COLO668 (cell line): ENCODE measurements at regions not wholly inside any gene's neighbourhood (a gene's known extent, or its start where the extent isn't known, plus 50 kb on each side); places are given as distances from the start of the nearest gene placed in this dataset.
"Not testable (repeated sequence)": the region's sequence is repeated elsewhere in the genome, so short reads cannot be mapped to it uniquely, and the experiment has no call there.

Experiments used
- DNase-seq: peaks from one replicate; lab custom pipeline; 2025; ENCODE audit not compliant: unreplicated experiment; lab: John Stamatoyannopoulos, UW

GRCh38 chr4:126614356-126614855, 1018.4 kb upstream of the INTU start:
- DNase-seq, result no peak

GRCh38 chr4:126616795-126617194, 1016.0 kb upstream of the INTU start:
- DNase-seq, result no peak

- DNase-seq, result no peak
Observed at GRCh38 chr4:126627255-126627654, 1005.5 kb upstream of the INTU start.

- no peak for DNase-seq
Observed at GRCh38 chr4:126628933-126629332, 1003.8 kb upstream of the INTU start.

- no peak for DNase-seq
Observed at GRCh38 chr4:126630230-126630629, 1002.5 kb upstream of the INTU start.

- no peak for DNase-seq
Observed at GRCh38 chr4:126633306-126633705, 999.5 kb upstream of the INTU start.

- no peak for DNase-seq
Observed at GRCh38 chr4:126637706-126638105, 995.1 kb upstream of the INTU start.

GRCh38 chr4:126647320-126647719, 985.4 kb upstream of the INTU start:
- no peak for DNase-seq

GRCh38 chr4:126647756-126648397, 984.9 kb upstream of the INTU start:
- no peak for DNase-seq

GRCh38 chr4:126658411-126658810, 974.3 kb upstream of the INTU start:
- DNase-seq, result no peak

GRCh38 chr4:126661194-126661593, 971.6 kb upstream of the INTU start:
- no peak for DNase-seq

GRCh38 chr4:126664839-126665238, 967.9 kb upstream of the INTU start:
- DNase-seq, result no peak

- DNase-seq, result not testable (repeated sequence)
Observed at GRCh38 chr4:126670038-126670437, 962.7 kb upstream of the INTU start.

- DNase-seq, result no peak
Observed at GRCh38 chr4:126678618-126679017, 954.1 kb upstream of the INTU start.

GRCh38 chr4:126679303-126679702, 953.5 kb upstream of the INTU start:
- DNase-seq, result no peak

GRCh38 chr4:126682250-126682649, 950.5 kb upstream of the INTU start:
- no peak for DNase-seq

GRCh38 chr4:126686491-126686890, 946.3 kb upstream of the INTU start:
- no peak for DNase-seq

GRCh38 chr4:126687655-126688358, 945.0 kb upstream of the INTU start:
- no peak for DNase-seq

GRCh38 chr4:126691797-126692196, 941.0 kb upstream of the INTU start:
- no peak for DNase-seq

- DNase-seq, result no peak
Observed at GRCh38 chr4:126697748-126698147, 935.0 kb upstream of the INTU start.

GRCh38 chr4:126698224-126698623, 934.5 kb upstream of the INTU start:
- no peak for DNase-seq

- no peak for DNase-seq
Observed at GRCh38 chr4:126701756-126702155, 931.0 kb upstream of the INTU start.

GRCh38 chr4:126702747-126703146, 930.0 kb upstream of the INTU start:
- no peak for DNase-seq
